Retinal pigment epithelial cell (primary cell): ENCODE measurements at regions not wholly inside any gene's neighbourhood (a gene's known extent, or its start where the extent isn't known, plus 50 kb on each side); places are given as distances from the start of the nearest gene placed in this dataset.

Experiments used
- DNase-seq: peaks from one replicate; pipeline ENCODE4 v3.0.0-alpha.2; 2010; ENCODE audit warnings: low read depth
- H3K4me3 ChIP-seq: 2 replicates; pipeline ENCODE4 v1.5.1; 2011; ENCODE audit warnings: mild to moderate bottlenecking, low read length, control low read depth, moderate library complexity
- CTCF ChIP-seq: conservative IDR thresholded peaks from 2 replicates; pipeline ENCODE4 v1.5.1; 2011; ENCODE audit warnings: low read depth, low read length, control low read depth, inconsistent platforms

DNA sequence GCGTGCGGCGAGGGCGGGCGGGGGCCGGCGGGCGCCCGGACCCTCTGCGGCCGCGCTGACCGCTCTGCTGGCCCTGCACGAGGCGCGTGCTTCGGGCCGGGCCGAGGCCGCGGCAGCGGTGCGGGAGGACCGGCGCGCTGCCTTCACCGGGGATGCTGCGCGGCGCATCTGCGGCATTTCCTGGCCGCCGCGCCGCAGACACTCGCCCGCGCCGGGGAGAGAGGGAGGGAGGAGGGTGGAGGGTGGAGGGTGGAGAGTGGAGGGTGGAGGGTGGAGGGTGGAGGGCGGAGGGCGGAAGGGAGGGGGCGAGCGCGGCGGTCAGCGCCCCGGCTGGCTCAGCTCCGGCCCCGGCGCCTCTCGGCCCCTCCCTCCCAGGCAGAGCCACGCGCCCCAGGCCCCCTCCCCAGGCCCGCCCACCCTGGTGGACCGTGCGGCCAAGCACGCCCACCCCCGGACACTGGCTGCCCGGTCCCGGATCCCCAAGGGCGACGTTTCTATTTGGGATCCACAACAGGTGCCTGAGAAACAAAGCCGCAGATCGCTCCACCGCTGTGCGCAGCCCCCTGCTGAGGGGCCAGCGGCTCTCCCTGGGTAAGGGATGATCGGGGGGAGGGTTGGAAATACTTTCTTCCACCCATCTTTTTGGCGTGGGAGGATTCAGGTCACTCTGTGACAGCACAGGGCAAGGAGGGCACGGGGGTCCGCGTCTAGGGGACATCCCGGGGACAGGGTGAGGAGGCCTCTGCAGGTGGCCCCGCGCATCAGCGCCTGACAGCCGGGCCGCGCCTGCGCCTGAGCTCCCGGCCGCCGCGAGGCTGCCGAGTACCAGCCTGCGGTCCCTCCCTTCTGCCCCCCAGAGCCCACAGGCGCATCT is 111.2 kb upstream of the BEND6 start:
- H3K4me3 ChIP-seq, result peak overlapping the region; percentile 89
- DNase-seq, result no peak
- no peak for TF ChIP-seq CTCF

GRCh38 chr6:56842686-56843475 is 112.0 kb upstream of the BEND6 start:
- peak overlapping the region; percentile 89 for H3K4me3 ChIP-seq
- no peak for TF ChIP-seq CTCF
- no peak for DNase-seq

DNA sequence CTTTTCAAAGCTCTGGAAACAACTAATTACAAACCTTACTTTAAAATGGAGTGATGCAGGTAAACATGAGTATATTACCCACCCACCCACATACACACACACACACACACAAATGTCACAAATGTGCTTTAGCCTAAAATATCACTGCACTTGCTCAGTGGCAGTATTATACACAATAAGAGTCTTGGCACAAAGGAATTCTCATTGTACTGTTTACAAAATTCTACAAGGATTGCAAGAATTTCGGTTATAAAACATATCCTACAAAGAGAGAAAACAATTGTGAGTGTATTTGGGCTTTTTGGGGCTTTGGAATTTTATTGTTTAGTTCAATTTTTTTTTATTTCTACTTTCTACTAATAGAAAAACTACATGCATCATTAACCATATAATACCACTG is 113.2 kb upstream of the BEND6 start:
- H3K4me3 ChIP-seq, result peak overlapping the region; percentile 89
- no peak for DNase-seq
- TF ChIP-seq CTCF, result no peak

- TF ChIP-seq CTCF, result no peak
- no peak for DNase-seq
- peak overlapping the region; percentile 89 for H3K4me3 ChIP-seq
Observed at GRCh38 chr6:56841381-56841749, 113.5 kb upstream of the BEND6 start.

- TF ChIP-seq CTCF, result no peak
- no peak for DNase-seq
- H3K4me3 ChIP-seq, result peak overlapping the region; percentile 89
Observed at GRCh38 chr6:56840467-56841380, 114.2 kb upstream of the BEND6 start.

GRCh38 chr6:56839533-56840183 is 115.2 kb upstream of the BEND6 start:
- no peak overlapping the region for H3K4me3 ChIP-seq
- TF ChIP-seq CTCF, result no peak
- no peak for DNase-seq
